ENCODE measurements at regions not wholly inside any gene's neighbourhood (a gene's known extent, or its start where the extent isn't known, plus 50 kb on each side); places are given as distances from the start of the nearest gene placed in this dataset.

DNA sequence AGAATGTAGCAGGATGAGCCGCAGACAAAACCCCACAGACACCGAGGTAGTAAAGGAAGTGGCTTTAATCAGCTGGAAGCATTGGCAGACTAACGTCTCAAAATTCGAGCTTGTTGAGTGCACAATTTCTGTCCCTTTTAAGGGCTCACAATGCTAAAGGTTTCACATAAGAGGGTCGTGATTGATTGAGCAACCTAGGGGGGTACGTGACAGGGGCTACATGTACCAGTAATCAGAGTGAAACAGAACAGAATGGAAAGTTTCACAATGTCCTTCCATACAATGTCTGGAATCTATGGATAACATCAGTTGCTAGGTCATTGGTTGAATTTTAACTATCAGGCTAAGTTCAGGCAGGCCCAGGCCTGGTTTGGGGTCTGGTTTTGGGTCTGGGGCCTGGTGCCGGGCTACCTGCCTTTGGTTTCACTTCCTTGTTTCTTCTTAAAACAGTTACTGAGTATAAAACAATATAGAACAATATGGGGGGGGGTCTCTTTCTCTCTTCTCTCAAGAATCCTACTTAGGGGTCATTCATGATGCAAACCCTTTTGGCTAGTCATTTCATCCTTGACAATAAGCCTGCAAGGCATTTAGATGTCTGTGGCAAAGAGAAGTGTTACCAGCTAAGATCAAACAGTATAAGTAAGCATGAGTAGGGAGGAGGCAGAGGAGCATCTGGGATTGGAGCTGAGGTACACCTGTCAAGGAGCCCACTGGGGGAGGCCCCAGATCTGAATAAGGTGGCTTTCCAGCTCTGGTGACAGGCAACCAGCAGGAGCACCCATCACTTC is 364.1 kb downstream of the TNS3 start:
- in situ Hi-C loops (cut with MboI) (no loop called here), intact Hi-C loops (cut with micrococcal nuclease; ENCODE audit: unreplicated experiment) (no loop called here)
- no peak overlapping the region for H3K4me2 ChIP-seq (ENCODE audit: control insufficient read depth, insufficient read depth)
- no peak overlapping the region for H2AFZ ChIP-seq (ENCODE audit: control insufficient read depth, low read depth, low read length)
- no peaks in the 10 kb centered on the region for H3K9me3 ChIP-seq (replicated peaks; ENCODE audit: control insufficient read depth, insufficient read depth, low read length)
- DNase-seq (ENCODE audit: low read depth, low spot score) (no peak), ATAC-seq (no peak), FAIRE-seq (no peak)
- H4K20me1 ChIP-seq (ENCODE audit: control insufficient read depth, insufficient read depth), result no peaks in the 10 kb centered on the region
- no peaks in the 10 kb centered on the region for H3K79me2 ChIP-seq (ENCODE audit: control insufficient read depth, insufficient read depth, low read length)
- BruUV-seq (replicated peaks), result no TSS peak
- no peaks in the 10 kb centered on the region; a peak in 1 of 4 replicates for H3K27me3 ChIP-seq (replicated peaks in 1 of 2; ENCODE audit: control insufficient read depth in 2 of 2, insufficient read depth in 2 of 2, low read length in 1 of 2)
- 13% methylated on average over 7 of the region's 7 CpGs for WGBS (ENCODE audit: insufficient coverage, insufficient replicate concordance, low lambda C conversion rate, missing lambda C conversion rate)
- CTCF ChIA-PET, result interaction anchor here (1.1 kb wide), 1 partner anchor 10 kb away, joined by 3 read pairs; no protein-coding TSS in a partner anchor
- H3K9ac ChIP-seq (ENCODE audit: control insufficient read depth, insufficient read depth, low read length), result no peak overlapping the region
- SMC1A ChIA-PET (ENCODE audit: uncharacterized antibody, unreplicated experiment), result interaction anchor here (0.8 kb wide), 1 partner anchor 45 kb away, joined by 3 read pairs; no protein-coding TSS in a partner anchor
- RAD21 ChIA-PET (ENCODE audit: unreplicated experiment), result no interaction called here
- POLR2A ChIA-PET, result interaction anchor here (0.6 kb wide), 1 partner anchor 1541 kb away, joined by 3 read pairs; no protein-coding TSS in a partner anchor
- no peak overlapping the region for H3K4me3 ChIP-seq
- no peak for TF ChIP-seq YBX1 (IDR thresholded peaks at IDR 0.05)
- no peak for TF ChIP-seq SIX5 (IDR thresholded peaks at IDR 0.05; ENCODE audit: low read depth, low read length, severe bottlenecking)
- TF ChIP-seq, protein P1, sequence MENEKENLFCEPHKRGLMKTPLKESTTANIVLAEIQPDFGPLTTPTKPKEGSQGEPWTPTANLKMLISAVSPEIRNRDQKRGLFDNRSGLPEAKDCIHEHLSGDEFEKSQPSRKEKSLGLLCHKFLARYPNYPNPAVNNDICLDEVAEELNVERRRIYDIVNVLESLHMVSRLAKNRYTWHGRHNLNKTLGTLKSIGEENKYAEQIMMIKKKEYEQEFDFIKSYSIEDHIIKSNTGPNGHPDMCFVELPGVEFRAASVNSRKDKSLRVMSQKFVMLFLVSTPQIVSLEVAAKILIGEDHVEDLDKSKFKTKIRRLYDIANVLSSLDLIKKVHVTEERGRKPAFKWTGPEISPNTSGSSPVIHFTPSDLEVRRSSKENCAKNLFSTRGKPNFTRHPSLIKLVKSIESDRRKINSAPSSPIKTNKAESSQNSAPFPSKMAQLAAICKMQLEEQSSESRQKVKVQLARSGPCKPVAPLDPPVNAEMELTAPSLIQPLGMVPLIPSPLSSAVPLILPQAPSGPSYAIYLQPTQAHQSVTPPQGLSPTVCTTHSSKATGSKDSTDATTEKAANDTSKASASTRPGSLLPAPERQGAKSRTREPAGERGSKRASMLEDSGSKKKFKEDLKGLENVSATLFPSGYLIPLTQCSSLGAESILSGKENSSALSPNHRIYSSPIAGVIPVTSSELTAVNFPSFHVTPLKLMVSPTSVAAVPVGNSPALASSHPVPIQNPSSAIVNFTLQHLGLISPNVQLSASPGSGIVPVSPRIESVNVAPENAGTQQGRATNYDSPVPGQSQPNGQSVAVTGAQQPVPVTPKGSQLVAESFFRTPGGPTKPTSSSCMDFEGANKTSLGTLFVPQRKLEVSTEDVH (IDR thresholded peaks at IDR 0.05; ENCODE audit: low read depth, partially characterized antibody), result no peak
- no peak for TF ChIP-seq MXI1 (IDR thresholded peaks at IDR 0.05; ENCODE audit: low read depth, low read length)
- no peak for TF ChIP-seq RUNX3 (IDR thresholded peaks at IDR 0.05; ENCODE audit: low read length)
- TF ChIP-seq BMI1 (IDR thresholded peaks at IDR 0.05; ENCODE audit: borderline replicate concordance), result no peak
- no peak for TF ChIP-seq KLF5 (IDR thresholded peaks at IDR 0.05; ENCODE audit: partially characterized antibody)
- no peak for TF ChIP-seq NRF1 (conservative IDR thresholded peaks at IDR 0.05; ENCODE audit: low read depth, low read length)
- TF ChIP-seq, protein P2, sequence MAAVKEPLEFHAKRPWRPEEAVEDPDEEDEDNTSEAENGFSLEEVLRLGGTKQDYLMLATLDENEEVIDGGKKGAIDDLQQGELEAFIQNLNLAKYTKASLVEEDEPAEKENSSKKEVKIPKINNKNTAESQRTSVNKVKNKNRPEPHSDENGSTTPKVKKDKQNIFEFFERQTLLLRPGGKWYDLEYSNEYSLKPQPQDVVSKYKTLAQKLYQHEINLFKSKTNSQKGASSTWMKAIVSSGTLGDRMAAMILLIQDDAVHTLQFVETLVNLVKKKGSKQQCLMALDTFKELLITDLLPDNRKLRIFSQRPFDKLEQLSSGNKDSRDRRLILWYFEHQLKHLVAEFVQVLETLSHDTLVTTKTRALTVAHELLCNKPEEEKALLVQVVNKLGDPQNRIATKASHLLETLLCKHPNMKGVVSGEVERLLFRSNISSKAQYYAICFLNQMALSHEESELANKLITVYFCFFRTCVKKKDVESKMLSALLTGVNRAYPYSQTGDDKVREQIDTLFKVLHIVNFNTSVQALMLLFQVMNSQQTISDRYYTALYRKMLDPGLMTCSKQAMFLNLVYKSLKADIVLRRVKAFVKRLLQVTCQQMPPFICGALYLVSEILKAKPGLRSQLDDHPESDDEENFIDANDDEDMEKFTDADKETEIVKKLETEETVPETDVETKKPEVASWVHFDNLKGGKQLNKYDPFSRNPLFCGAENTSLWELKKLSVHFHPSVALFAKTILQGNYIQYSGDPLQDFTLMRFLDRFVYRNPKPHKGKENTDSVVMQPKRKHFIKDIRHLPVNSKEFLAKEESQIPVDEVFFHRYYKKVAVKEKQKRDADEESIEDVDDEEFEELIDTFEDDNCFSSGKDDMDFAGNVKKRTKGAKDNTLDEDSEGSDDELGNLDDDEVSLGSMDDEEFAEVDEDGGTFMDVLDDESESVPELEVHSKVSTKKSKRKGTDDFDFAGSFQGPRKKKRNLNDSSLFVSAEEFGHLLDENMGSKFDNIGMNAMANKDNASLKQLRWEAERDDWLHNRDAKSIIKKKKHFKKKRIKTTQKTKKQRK (IDR thresholded peaks at IDR 0.05; ENCODE audit: low read depth, low read length), result no peak
- TF ChIP-seq NFIC (IDR thresholded peaks at IDR 0.05; ENCODE audit: low read depth, low read length), result no peak
- no peak for TF ChIP-seq HDAC2 (IDR thresholded peaks at IDR 0.05)
- no peak for TF ChIP-seq RCOR1 (conservative IDR thresholded peaks at IDR 0.05; ENCODE audit: low read depth, low read length)
- no peak for TF ChIP-seq TCF7 (IDR thresholded peaks at IDR 0.05; ENCODE audit: borderline replicate concordance)
- TF ChIP-seq, protein P3, sequence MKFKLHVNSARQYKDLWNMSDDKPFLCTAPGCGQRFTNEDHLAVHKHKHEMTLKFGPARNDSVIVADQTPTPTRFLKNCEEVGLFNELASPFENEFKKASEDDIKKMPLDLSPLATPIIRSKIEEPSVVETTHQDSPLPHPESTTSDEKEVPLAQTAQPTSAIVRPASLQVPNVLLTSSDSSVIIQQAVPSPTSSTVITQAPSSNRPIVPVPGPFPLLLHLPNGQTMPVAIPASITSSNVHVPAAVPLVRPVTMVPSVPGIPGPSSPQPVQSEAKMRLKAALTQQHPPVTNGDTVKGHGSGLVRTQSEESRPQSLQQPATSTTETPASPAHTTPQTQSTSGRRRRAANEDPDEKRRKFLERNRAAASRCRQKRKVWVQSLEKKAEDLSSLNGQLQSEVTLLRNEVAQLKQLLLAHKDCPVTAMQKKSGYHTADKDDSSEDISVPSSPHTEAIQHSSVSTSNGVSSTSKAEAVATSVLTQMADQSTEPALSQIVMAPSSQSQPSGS (IDR thresholded peaks at IDR 0.05; ENCODE audit: low read length), result no peak
- no peak for TF ChIP-seq ZNF24 (IDR thresholded peaks at IDR 0.05)
- no peak for TF ChIP-seq BRCA1 (IDR thresholded peaks at IDR 0.05; ENCODE audit: low read depth, low read length)
- no peak for TF ChIP-seq RFX5 (IDR thresholded peaks at IDR 0.05; ENCODE audit: low read depth, low read length)
- H3K36me3 ChIP-seq (ENCODE audit: control insufficient read depth in 2 of 2, insufficient read depth in 2 of 2, low read length in 1 of 2), result no peaks in the 10 kb centered on the region
- H3K4me1 ChIP-seq (ENCODE audit: control insufficient read depth, insufficient read depth, low read length), result no peaks in the 10 kb centered on the region; the same call in 1 of the 2 replicates
- no peak overlapping the region for H3K27ac ChIP-seq (ENCODE audit: control insufficient read depth, insufficient read depth)
